Ovary (tissue), 3 donors: ENCODE measurements at regions not wholly inside any gene's neighbourhood (a gene's known extent, or its start where the extent isn't known, plus 50 kb on each side); places are given as distances from the start of the nearest gene placed in this dataset.

Experiments
- EP300 ChIP-seq: sonication (generic); formaldehyde crosslinking; IDR thresholded peaks from one replicate; pipeline ENCODE4 v1.6.1; 2017; ENCODE audit warnings: antibody characterized with exemption
- POLR2A ChIP-seq: fragments of 450-650 bp; IDR thresholded peaks from one replicate; pipeline ENCODE4 v1.6.1; 2017; ENCODE audit warnings: antibody characterized with exemption, mild to moderate bottlenecking, moderate library complexity
- TF ChIP-seq, protein P1 (sequence below), 3 donors: fragments of 450-650 bp in 2 of 3; fragments of 200-600 bp in 1 of 3; IDR thresholded peaks; one replicate each; pipeline versions ENCODE4 v1.5.1 to v1.8.0; 2016 to 2022; ENCODE audit warnings: antibody characterized with exemption in 3 of 3, mild to moderate bottlenecking in 1 of 3
- donor health status: DM: no; HTN: no; CAD: no.

DNA sequence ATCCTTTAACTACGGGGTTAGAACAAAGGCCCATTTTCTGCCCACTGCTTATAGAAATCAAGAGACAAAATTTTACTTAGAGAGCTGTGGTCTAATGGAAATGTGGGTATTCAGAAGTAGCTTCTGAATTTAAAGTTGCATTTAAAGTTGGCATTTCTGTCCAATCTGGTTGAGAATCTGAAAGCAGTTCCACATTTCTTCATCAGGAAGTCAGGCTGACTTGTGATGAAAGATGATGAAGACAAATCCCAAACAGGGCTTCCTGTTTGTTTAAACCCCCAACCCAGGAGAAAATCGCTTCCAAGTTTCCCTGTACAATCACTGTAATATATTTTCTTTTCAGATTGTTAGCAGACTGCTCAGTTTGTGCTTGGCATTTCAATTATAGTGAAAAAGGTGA, 345.3 kb downstream of the SPRY1 start:
- TF ChIP-seq POLR2A (no peak), EP300 (no peak)
- TF ChIP-seq, protein P1, sequence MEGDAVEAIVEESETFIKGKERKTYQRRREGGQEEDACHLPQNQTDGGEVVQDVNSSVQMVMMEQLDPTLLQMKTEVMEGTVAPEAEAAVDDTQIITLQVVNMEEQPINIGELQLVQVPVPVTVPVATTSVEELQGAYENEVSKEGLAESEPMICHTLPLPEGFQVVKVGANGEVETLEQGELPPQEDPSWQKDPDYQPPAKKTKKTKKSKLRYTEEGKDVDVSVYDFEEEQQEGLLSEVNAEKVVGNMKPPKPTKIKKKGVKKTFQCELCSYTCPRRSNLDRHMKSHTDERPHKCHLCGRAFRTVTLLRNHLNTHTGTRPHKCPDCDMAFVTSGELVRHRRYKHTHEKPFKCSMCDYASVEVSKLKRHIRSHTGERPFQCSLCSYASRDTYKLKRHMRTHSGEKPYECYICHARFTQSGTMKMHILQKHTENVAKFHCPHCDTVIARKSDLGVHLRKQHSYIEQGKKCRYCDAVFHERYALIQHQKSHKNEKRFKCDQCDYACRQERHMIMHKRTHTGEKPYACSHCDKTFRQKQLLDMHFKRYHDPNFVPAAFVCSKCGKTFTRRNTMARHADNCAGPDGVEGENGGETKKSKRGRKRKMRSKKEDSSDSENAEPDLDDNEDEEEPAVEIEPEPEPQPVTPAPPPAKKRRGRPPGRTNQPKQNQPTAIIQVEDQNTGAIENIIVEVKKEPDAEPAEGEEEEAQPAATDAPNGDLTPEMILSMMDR (IDR thresholded peaks at IDR 0.05), result no peak
